Prostate gland (tissue), 2 donors: ENCODE measurements at regions not wholly inside any gene's neighbourhood (a gene's known extent, or its start where the extent isn't known, plus 50 kb on each side); places are given as distances from the start of the nearest gene placed in this dataset.

ENCODE experiments used
- DNase-seq: peaks from one replicate; pipeline ENCODE4 v3.0.0-alpha.2; 2019; ENCODE audit warnings: low spot score
- H3K27ac ChIP-seq, 2 donors: fragments of 200-600 bp; sonication (generic); 2 replicates each; pipeline ENCODE4 v1.5.1; 2017 to 2019
- H3K27me3 ChIP-seq: fragments of 200-600 bp; sonication (generic); replicated peaks from 2 replicates; pipeline ENCODE4 v1.5.1; 2019; ENCODE audit not compliant: insufficient read depth
- H3K36me3 ChIP-seq, 2 donors: fragments of 200-600 bp; sonication (generic); 1 replicate in 1 of 2; 2 replicates in 1 of 2; pipeline versions ENCODE4 v1.5.1 to v1.8.1; 2017 to 2019
- H3K4me1 ChIP-seq: fragments of 200-600 bp; sonication (generic); replicated peaks from 2 replicates; pipeline ENCODE4 v1.5.1; 2019
- H3K4me3 ChIP-seq, 2 donors: fragments of 200-600 bp; sonication (generic); 2 replicates each; pipeline ENCODE4 v1.5.1; 2017 to 2019
- H3K9me3 ChIP-seq: fragments of 200-600 bp; sonication (generic); 2 replicates; pipeline ENCODE4 v1.5.1; 2017
- CTCF ChIP-seq, 4 experiments: fragments of 200-600 bp in 2 of 4; fragments of 450-650 bp in 2 of 4; sonication (generic) in 2 of 4; IDR thresholded peaks; 1 replicate in 3 of 4; 2 replicates in 1 of 4; pipeline ENCODE4 v1.5.1; 2016 to 2019; ENCODE audit warnings: antibody characterized with exemption in 4 of 4, mild to moderate bottlenecking in 2 of 4, moderate library complexity in 2 of 4
- POLR2A ChIP-seq: fragments of 450-650 bp; IDR thresholded peaks from one replicate; pipeline ENCODE4 v1.6.1; 2016; ENCODE audit warnings: antibody characterized with exemption, mild to moderate bottlenecking
- POLR2AphosphoS5 ChIP-seq: sonication (generic); formaldehyde crosslinking; IDR thresholded peaks from one replicate; pipeline ENCODE4 v1.6.1; 2017; ENCODE audit warnings: antibody characterized with exemption
- WGBS: methylation state at CpG from one replicate; pipeline ENCODE4 v1.1.5; 2018; 5-methylcytosine and 5-hydroxymethylcytosine counted together
- intact Hi-C: fragments of 100-400 bp; cut with DNase I; formaldehyde crosslinking; loops from one replicate; pipeline ENCODE4 v1.14.2; 2022

DNA sequence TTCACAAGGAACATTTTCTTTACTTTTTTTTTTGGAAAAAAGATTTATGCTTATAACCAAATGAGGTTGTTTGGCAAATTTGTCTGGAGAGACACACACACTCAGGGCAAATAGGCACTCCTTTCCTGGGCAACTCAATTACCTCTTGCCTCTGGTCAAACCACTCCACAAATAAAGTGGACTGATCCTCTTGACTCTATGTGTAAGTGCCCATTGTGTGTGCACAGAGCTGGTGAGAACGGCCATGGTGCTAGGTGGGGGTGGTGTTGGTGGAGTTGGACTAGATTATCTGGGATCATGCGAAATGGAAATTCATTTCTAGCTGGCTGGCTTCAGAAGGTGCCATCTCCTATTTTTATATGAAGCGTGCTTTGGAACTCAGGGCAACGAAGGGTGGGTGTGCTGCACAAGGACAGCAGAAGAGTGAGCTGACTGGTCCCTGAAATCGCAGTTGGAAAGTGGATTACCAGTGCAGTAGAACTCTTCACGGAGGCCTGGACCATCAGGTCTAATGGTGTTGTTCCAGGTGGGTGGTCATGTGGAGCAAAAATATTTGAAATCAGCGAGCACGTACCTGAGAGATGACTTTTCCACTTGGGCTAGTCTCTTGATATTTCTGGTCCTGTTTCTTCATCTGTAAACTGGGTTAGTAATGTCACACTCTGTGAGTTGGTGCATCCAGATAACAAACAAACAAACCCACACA, 149.9 kb downstream of the RPIA start:
- no peak overlapping the region for H3K27ac ChIP-seq
- TF ChIP-seq POLR2A: no peak
- no peak for TF ChIP-seq CTCF (IDR thresholded peaks at IDR 0.05)
- no peak for TF ChIP-seq POLR2AphosphoS5
- 89% methylated on average over 8 of the region's 8 CpGs for WGBS
- intact Hi-C loops: no loop called here
- H3K36me3 ChIP-seq: no peaks in the 10 kb centered on the region
- H3K4me3 ChIP-seq: no peak overlapping the region
- no peaks in the 10 kb centered on the region for H3K4me1 ChIP-seq
- H3K27me3 ChIP-seq: no peaks in the 10 kb centered on the region
- DNase-seq: no peak
- no peaks in the 10 kb centered on the region for H3K9me3 ChIP-seq

DNA sequence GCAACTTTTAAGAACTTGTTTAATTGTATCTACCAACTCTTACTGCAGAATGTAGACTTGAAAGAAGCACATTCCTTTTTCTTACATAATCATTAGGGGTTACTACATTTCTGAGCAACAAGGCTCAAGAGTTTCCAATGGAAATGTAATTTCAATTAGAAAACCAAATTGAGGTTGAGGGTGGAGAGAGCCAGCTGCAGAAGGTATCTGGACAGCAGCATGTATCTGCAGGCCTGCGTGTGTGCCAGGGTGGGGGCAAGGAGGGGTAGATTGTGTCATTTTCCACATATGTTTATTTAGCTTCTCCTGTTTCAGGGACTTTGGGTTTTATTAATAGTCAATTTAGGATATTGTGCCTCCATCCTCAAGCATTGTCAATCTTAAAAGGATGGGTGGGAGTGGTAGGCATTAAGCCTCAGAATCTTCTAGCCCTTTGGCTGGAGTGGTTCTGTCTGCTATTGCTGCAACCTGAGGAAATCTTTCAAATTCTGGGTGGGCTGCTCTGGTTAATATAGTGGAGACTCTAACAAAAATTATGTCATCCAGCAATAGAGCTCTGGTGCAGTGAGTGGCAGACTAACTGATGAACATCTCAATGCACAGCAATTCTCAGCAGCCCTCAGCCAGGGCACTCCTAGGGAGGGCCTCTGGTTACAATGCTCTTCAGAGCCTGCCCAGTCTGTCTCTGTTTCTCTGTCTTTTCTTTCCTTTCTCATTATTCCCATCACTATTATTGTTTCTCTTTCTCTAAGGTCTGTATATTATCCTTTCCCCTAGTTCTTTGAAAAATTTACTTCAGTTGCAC, 151.4 kb downstream of the RPIA start:
- Histone ChIP-seq H3K36me3 (no peaks in the 10 kb centered on the region), H3K4me3 (no peak overlapping the region), H3K9me3 (no peaks in the 10 kb centered on the region), H3K27ac (no peak overlapping the region), H3K27me3 (no peaks in the 10 kb centered on the region), H3K4me1 (no peaks in the 10 kb centered on the region)
- TF ChIP-seq POLR2AphosphoS5: no peak
- TF ChIP-seq POLR2A: no peak
- TF ChIP-seq CTCF (IDR thresholded peaks at IDR 0.05): no peak
- no peak for DNase-seq
- 62% methylated on average over 1 of the region's 1 CpG for WGBS
- intact Hi-C loops: no loop called here

DNA sequence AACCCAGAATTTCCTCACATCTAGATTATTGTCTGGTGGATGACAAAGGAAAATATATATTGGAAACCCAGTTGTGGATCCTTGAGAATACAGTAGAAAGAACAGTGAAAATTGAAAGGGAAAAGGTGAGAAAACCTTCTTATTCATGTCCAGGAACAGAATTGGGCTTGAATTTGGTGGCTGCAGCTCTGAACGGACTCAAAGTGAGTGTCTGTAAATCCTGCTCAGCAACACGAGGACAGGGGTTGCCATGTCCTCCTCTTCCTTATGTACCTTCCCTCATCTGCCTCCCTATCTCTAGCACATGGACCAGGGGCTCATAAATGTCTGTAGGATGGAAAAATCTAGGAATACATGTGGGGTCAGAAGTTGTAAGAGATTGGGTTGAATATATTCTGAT, 152.2 kb downstream of the RPIA start:
- Histone ChIP-seq H3K4me3 (no peak overlapping the region), H3K27ac (no peak overlapping the region), H3K4me1 (no peaks in the 10 kb centered on the region), H3K9me3 (no peaks in the 10 kb centered on the region), H3K27me3 (no peaks in the 10 kb centered on the region), H3K36me3 (no peaks in the 10 kb centered on the region)
- whole genome bisulfite sequencing: 76% methylated on average over 2 of the region's 2 CpGs
- intact Hi-C loops: no loop called here
- no peak for TF ChIP-seq POLR2AphosphoS5
- no peak for TF ChIP-seq CTCF (IDR thresholded peaks at IDR 0.05)
- no peak for TF ChIP-seq POLR2A
- DNase-seq: no peak

DNA sequence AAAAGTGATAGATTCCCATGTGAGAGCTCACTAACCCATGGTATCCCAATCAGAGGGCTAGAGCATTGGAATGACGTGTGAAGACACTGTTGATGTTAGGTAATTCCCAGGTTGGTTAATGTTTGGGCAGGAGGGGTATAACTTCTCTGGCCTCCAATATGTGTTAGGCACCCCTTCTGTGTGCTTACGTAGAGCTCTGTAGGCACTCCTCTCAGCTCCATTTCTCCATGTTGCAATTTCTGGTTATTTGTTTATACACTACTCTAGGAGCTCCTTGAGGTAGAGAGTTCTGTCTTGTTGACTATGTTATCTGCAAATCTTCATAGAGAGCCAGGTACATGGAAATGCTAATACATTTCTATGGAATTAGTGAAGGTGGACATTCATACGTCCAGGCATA, 153.5 kb downstream of the RPIA start:
- Histone ChIP-seq H3K9me3 (no peaks in the 10 kb centered on the region), H3K36me3 (no peaks in the 10 kb centered on the region), H3K4me1 (no peaks in the 10 kb centered on the region), H3K27me3 (no peaks in the 10 kb centered on the region), H3K27ac (no peak overlapping the region), H3K4me3 (no peak overlapping the region)
- intact Hi-C loops: no loop called here
- TF ChIP-seq CTCF (IDR thresholded peaks at IDR 0.05): no peak
- no peak for TF ChIP-seq POLR2A
- no peak for TF ChIP-seq POLR2AphosphoS5
- no peak for DNase-seq
- 90% methylated on average over 3 of the region's 3 CpGs for WGBS
